Activated T-cell treated with anti-CD3 and anti-CD28 coated beads, Interleukin-2, amount 50 U/mL, for 48 hours (primary cell): ENCODE measurements at regions not wholly inside any gene's neighbourhood (a gene's known extent, or its start where the extent isn't known, plus 50 kb on each side); places are given as distances from the start of the nearest gene placed in this dataset.

Experiments
- DNase-seq, 2 experiments: peaks; one replicate each; pipeline ENCODE4 v3.0.0-alpha.2; 2020

- DNase-seq: no peak
Measured at GRCh38 chr5:17763301-17763700, 129.0 kb downstream of the TAF11L14 start.

GRCh38 chr5:17766031-17766430, 131.8 kb downstream of the TAF11L14 start:
- no peak for DNase-seq

- no peak for DNase-seq
Measured at GRCh38 chr5:17769277-17769676, 135.0 kb downstream of the TAF11L14 start.

- no peak for DNase-seq
Measured at GRCh38 chr5:17772232-17772631, 138.0 kb downstream of the TAF11L14 start.

- no peak for DNase-seq
Measured at GRCh38 chr5:17785774-17786173, 151.5 kb downstream of the TAF11L14 start.

- DNase-seq: no peak
Measured at GRCh38 chr5:17788351-17788750, 154.1 kb downstream of the TAF11L14 start.

GRCh38 chr5:17794201-17794600, 159.9 kb downstream of the TAF11L14 start:
- no peak for DNase-seq

GRCh38 chr5:17794815-17795214, 160.6 kb downstream of the TAF11L14 start:
- DNase-seq: no peak

- DNase-seq: no peak
Measured at GRCh38 chr5:17796142-17796541, 161.9 kb downstream of the TAF11L14 start.

GRCh38 chr5:17796757-17797396, 162.6 kb downstream of the TAF11L14 start:
- no peak for DNase-seq

GRCh38 chr5:17799521-17799920, 165.3 kb downstream of the TAF11L14 start:
- DNase-seq: no peak

- no peak for DNase-seq
Measured at GRCh38 chr5:17801595-17801994, 167.3 kb downstream of the TAF11L14 start.

GRCh38 chr5:17802256-17802655, 168.0 kb downstream of the TAF11L14 start:
- DNase-seq: no peak

- no peak for DNase-seq
Measured at GRCh38 chr5:17803971-17804370, 169.7 kb downstream of the TAF11L14 start.

GRCh38 chr5:17805227-17805825, 171.1 kb downstream of the TAF11L14 start:
- no peak for DNase-seq

- no peak for DNase-seq
Measured at GRCh38 chr5:17806818-17807468, 172.7 kb downstream of the TAF11L14 start.

GRCh38 chr5:17808566-17808965, 174.3 kb downstream of the TAF11L14 start:
- no peak for DNase-seq

- DNase-seq: no peak
Measured at GRCh38 chr5:17810734-17811133, 176.5 kb downstream of the TAF11L14 start.

- DNase-seq: no peak
Measured at GRCh38 chr5:17813214-17813613, 179.0 kb downstream of the TAF11L14 start.

GRCh38 chr5:17816505-17816904, 182.2 kb downstream of the TAF11L14 start:
- DNase-seq: no peak

- DNase-seq: no peak
Measured at GRCh38 chr5:17816944-17817343, 182.7 kb downstream of the TAF11L14 start.

- DNase-seq: no peak
Measured at GRCh38 chr5:17817990-17818389, 183.7 kb downstream of the TAF11L14 start.

GRCh38 chr5:17819783-17820182, 185.5 kb downstream of the TAF11L14 start:
- DNase-seq: no peak

GRCh38 chr5:17828681-17829080, 194.4 kb downstream of the TAF11L14 start:
- DNase-seq: no peak
